ENCODE measurements at regions not wholly inside any gene's neighbourhood (a gene's known extent, or its start where the extent isn't known, plus 50 kb on each side); places are given as distances from the start of the nearest gene placed in this dataset.

DNA sequence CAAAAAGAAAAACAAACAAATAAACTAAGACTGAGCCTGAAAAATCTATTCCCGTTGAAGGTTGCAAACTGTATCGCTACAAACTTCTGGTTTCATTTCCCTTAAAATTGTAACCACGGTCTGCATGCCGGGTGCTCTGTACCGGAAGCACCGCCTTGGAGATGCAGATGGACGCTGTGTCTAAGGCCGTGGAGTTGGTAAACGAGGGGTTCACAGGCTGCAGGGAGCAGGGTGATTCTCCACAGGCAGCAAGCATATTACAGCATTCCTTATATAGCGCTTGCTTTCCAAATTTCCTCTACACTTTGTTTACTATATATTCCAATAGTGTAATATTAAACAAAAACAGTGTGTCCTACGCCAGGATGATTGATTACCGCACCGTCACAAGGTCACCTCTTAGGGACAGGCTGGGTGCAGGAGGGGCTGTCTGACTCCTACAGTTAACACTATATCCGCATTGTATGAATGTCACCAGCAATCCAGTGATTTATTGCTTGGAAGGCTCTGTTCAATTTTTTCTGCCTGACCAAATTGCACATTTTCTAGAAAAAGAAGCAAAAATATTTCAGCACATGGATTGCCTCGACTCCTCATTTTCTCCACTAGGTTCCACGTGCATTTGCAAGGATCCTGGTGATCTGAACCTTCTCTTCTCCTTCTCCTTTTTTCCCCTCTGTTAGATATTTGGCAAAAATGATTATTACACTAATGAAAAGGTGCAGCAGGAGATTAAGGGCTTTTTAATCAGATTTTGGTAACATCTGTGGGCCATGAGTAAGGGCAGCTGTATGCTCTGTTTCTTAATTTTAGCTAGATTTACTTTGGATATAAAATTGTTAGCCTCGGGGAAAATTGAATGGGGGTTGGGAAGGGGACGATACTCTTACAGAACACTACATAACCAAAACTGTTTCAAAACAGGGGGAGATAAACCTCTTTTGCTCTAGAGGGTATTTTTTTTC, 325.8 kb upstream of the MGMT start:
- no peaks in the 10 kb centered on the region for H3K27me3 ChIP-seq
- H3K4me1 ChIP-seq (ENCODE audit: insufficient read depth) = no peaks in the 10 kb centered on the region
- no peak overlapping the region for H3K4me3 ChIP-seq
- H3K36me3 ChIP-seq = no peaks in the 10 kb centered on the region
- intact Hi-C loops (cut with DNase I) = no loop called here
- H3K27ac ChIP-seq = no peak overlapping the region
- 34 to 58% (median 47%) methylated on average over 18 of the region's 18 CpGs for WGBS, 3 donors
- TF ChIP-seq POLR2A (IDR thresholded peaks at IDR 0.05) = no peak
- TF ChIP-seq, protein P1, sequence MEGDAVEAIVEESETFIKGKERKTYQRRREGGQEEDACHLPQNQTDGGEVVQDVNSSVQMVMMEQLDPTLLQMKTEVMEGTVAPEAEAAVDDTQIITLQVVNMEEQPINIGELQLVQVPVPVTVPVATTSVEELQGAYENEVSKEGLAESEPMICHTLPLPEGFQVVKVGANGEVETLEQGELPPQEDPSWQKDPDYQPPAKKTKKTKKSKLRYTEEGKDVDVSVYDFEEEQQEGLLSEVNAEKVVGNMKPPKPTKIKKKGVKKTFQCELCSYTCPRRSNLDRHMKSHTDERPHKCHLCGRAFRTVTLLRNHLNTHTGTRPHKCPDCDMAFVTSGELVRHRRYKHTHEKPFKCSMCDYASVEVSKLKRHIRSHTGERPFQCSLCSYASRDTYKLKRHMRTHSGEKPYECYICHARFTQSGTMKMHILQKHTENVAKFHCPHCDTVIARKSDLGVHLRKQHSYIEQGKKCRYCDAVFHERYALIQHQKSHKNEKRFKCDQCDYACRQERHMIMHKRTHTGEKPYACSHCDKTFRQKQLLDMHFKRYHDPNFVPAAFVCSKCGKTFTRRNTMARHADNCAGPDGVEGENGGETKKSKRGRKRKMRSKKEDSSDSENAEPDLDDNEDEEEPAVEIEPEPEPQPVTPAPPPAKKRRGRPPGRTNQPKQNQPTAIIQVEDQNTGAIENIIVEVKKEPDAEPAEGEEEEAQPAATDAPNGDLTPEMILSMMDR (IDR thresholded peaks at IDR 0.05) = no peak
- no peak for TF ChIP-seq EP300 (IDR thresholded peaks at IDR 0.05)
- DNase-seq = no peak
- H3K9me3 ChIP-seq = no peaks in the 10 kb centered on the region

DNA sequence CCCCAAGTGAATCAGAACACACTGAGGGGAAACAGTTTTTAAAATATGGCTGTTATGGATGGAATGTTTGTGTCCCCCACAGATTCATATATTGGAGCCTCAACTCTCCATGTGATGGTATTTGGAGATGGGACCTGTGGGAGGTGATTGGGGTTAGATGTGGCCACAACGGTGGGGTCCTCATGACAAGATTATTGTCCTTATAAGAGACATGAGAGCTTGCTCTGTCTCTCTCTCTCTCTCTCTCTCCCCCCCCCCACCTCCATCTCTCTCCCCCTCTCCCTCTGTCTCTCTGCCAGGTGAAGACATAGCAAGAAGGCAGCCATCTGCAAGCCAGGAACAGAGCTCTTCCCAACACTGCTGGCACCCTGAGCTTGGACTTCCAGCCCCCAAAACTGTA, 315.8 kb upstream of the MGMT start:
- Histone ChIP-seq H3K9me3 (peaks cover 0 to 5% of the 10 kb centered on the region in 2 donors), H3K4me1 (ENCODE audit: insufficient read depth) (no peaks in the 10 kb centered on the region), H3K36me3 (no peaks in the 10 kb centered on the region), H3K27me3 (no peaks in the 10 kb centered on the region), H3K4me3 (no peak overlapping the region), H3K27ac (no peak overlapping the region)
- 61 to 73% (median 63%) methylated on average over 1 of the region's 1 CpG for WGBS, 3 donors
- intact Hi-C loops (cut with DNase I) = no loop called here
- DNase-seq = no peak
- TF ChIP-seq, protein P1 (IDR thresholded peaks at IDR 0.05) = no peak
- TF ChIP-seq POLR2A (IDR thresholded peaks at IDR 0.05) = no peak
- no peak for TF ChIP-seq EP300 (IDR thresholded peaks at IDR 0.05)

DNA sequence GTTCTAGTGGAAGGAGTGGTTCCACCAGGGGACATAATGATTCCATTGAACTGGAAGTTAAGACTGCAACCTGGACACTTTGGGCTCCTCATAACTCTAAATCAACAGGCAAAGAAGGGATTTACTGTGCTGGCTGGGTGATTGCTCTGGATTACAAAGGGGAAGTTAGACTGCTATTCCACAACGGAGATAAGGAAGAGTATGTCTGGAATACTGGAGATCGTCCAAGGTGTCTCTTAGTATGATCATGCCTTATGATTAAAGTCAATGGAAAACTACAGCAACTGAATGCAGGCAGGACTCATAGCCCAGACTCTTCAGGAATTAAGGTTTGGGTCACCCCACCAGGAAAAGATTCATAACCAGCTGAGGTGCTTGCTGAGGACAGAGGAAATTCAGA, 310.6 kb upstream of the MGMT start:
- Histone ChIP-seq H3K4me3 (no peak overlapping the region), H3K4me1 (ENCODE audit: insufficient read depth) (no peaks in the 10 kb centered on the region), H3K27me3 (no peaks in the 10 kb centered on the region), H3K36me3 (no peaks in the 10 kb centered on the region), H3K27ac (no peak overlapping the region), H3K9me3 (peaks cover 0 to under 1% of the 10 kb centered on the region in 2 donors)
- TF ChIP-seq EP300 (IDR thresholded peaks at IDR 0.05) (no peak), POLR2A (IDR thresholded peaks at IDR 0.05) (no peak)
- TF ChIP-seq, protein P1 (IDR thresholded peaks at IDR 0.05) = no peak
- DNase-seq = no peak
- intact Hi-C loops (cut with DNase I) = no loop called here
- 45 to 69% (median 55%) methylated on average over 2 of the region's 2 CpGs for WGBS, 3 donors

DNA sequence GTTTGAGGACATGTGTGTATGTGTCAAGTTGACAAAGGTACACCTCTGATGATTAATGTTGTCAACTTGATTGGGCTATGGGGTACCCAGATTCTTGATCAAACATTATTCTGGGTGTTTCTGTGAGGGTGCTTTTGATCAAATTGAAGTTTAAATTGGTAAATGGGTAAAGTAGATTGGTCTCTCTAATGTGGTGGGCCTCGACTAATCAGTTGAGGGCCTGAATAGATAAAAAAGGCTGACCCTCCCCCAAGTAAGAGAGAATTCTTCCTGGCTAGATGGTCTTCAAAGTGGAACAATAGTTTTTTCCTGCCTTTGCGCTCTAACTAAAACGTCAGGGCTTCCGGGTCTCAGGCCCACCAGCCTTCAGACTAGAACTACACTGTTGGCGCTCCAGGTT, 309.9 kb upstream of the MGMT start:
- no peak overlapping the region for H3K27ac ChIP-seq
- 90 to 96% (median 95%) methylated on average over 5 of the region's 5 CpGs for WGBS, 3 donors
- intact Hi-C loops (cut with DNase I) = no loop called here
- no peaks in the 10 kb centered on the region for H3K4me1 ChIP-seq (ENCODE audit: insufficient read depth)
- TF ChIP-seq, protein P1 (IDR thresholded peaks at IDR 0.05) = no peak
- TF ChIP-seq POLR2A (IDR thresholded peaks at IDR 0.05) (no peak), EP300 (IDR thresholded peaks at IDR 0.05) (no peak)
- no peak for DNase-seq
- H3K36me3 ChIP-seq = no peaks in the 10 kb centered on the region
- H3K9me3 ChIP-seq = peaks cover 0 to 4% of the 10 kb centered on the region in 2 donors
- H3K27me3 ChIP-seq = no peaks in the 10 kb centered on the region
- no peak overlapping the region for H3K4me3 ChIP-seq

Data from ovary (tissue), 7 donors.